Kidney (tissue), 13 donors: ENCODE measurements at regions not wholly inside any gene's neighbourhood (a gene's known extent, or its start where the extent isn't known, plus 50 kb on each side); places are given as distances from the start of the nearest gene placed in this dataset.

ENCODE experiments used
- DNase-seq, 5 donors: peaks; one replicate each; pipeline ENCODE4 v3.0.0-alpha.2; 2013 to 2020
- FAIRE-seq: peaks from 2 replicates; lab custom pipeline; 2012; peaks lifted over from hg19 to GRCh38; lab: Jason Lieb, UNC
- H3K27ac ChIP-seq, 2 donors: one replicate each; pipeline ENCODE4 v1.7.0; 2013; ENCODE audit warnings: low read depth in 2 of 2, low read length in 2 of 2, inconsistent platforms in 1 of 2
- H3K27me3 ChIP-seq: one replicate; pipeline ENCODE4 v1.7.1; 2013; ENCODE audit warnings: low read length, inconsistent platforms; ENCODE audit not compliant: control insufficient read depth, insufficient read depth
- H3K36me3 ChIP-seq, 3 donors: one replicate each; pipeline versions ENCODE4 v1.7.0 to v1.7.1; 2013; ENCODE audit warnings: low read length in 3 of 3, control low read depth in 1 of 3, inconsistent platforms in 1 of 3; ENCODE audit not compliant: insufficient read depth in 3 of 3, control insufficient read depth in 2 of 3
- H3K4me1 ChIP-seq, 3 donors: one replicate each; pipeline versions ENCODE4 v1.7.0 to v1.7.1; 2013; ENCODE audit warnings: low read length in 3 of 3, inconsistent platforms in 1 of 3, low read depth in 1 of 3; ENCODE audit not compliant: control insufficient read depth in 2 of 3, insufficient read depth in 2 of 3
- H3K4me3 ChIP-seq, 3 donors: one replicate each; pipeline versions ENCODE4 v1.7.0 to v1.8.1; 2013; ENCODE audit warnings: low read length in 3 of 3, control low read depth in 1 of 3, inconsistent platforms in 1 of 3
- H3K9ac ChIP-seq, 3 donors: one replicate each; pipeline versions ENCODE4 v1.7.0 to v1.7.1; 2013; ENCODE audit warnings: low read length in 3 of 3, control low read depth in 1 of 3, inconsistent platforms in 1 of 3
- H3K9me3 ChIP-seq, 3 donors: one replicate each; pipeline versions ENCODE4 v1.7.0 to v1.7.1; 2013; ENCODE audit warnings: low read length in 3 of 3, control low read depth in 1 of 3, inconsistent platforms in 1 of 3; ENCODE audit not compliant: control insufficient read depth in 2 of 3, insufficient read depth in 1 of 3
- intact Hi-C: fragments of 100-400 bp; cut with DNase I; formaldehyde crosslinking; loops from one replicate; pipeline ENCODE4 v1.11.1; 2022
- TF ChIP-seq, protein P1 (sequence below): IDR thresholded peaks from 3 replicates; pipeline ENCODE4 v1.5.1; 2012; ENCODE audit warnings: mild to moderate bottlenecking, moderate library complexity, borderline replicate concordance; ENCODE audit not compliant: insufficient read depth; ENCODE audit errors: extremely low read depth
- donor health status: control.
- donor health status: control.
- donor health status: control.
- donor health status: control.
- donor health status: control.
- donor health status: DM: yes; HTN: yes; CAD: no.
- donor health status: Normal renal cell carcinoma (clear cell type).

DNA sequence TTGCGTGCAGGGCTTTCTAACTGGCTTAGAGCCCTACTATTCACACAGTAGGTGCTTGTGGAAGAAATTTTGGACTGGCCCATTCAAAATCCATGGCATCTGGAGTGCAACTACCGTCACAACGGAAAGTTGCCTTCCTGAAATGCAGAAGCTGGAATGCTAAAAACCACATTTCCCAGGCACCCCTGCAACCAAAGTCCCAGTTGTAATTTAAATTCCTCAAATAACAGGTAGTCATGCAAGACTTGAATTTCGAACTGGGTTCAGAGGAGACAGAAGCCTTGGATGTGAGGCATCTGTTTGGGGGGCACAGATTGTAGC, 186.7 kb downstream of the TOMM20 start:
- Histone ChIP-seq H3K9me3 (no peaks in the 10 kb centered on the region), H3K27me3 (no peaks in the 10 kb centered on the region), H3K4me3 (no peak overlapping the region), H3K36me3 (no peaks in the 10 kb centered on the region), H3K4me1 (peaks cover 0 to 2% (median 0%) of the 10 kb centered on the region in 3 donors), H3K9ac (no peak overlapping the region), H3K27ac (no peak overlapping the region)
- DNase-seq (peak in 2 of 5 donors; percentile 56 to 63), FAIRE-seq (no peak)
- intact Hi-C loops: no loop called here
- TF ChIP-seq, protein P1, sequence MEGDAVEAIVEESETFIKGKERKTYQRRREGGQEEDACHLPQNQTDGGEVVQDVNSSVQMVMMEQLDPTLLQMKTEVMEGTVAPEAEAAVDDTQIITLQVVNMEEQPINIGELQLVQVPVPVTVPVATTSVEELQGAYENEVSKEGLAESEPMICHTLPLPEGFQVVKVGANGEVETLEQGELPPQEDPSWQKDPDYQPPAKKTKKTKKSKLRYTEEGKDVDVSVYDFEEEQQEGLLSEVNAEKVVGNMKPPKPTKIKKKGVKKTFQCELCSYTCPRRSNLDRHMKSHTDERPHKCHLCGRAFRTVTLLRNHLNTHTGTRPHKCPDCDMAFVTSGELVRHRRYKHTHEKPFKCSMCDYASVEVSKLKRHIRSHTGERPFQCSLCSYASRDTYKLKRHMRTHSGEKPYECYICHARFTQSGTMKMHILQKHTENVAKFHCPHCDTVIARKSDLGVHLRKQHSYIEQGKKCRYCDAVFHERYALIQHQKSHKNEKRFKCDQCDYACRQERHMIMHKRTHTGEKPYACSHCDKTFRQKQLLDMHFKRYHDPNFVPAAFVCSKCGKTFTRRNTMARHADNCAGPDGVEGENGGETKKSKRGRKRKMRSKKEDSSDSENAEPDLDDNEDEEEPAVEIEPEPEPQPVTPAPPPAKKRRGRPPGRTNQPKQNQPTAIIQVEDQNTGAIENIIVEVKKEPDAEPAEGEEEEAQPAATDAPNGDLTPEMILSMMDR: no peak

DNA sequence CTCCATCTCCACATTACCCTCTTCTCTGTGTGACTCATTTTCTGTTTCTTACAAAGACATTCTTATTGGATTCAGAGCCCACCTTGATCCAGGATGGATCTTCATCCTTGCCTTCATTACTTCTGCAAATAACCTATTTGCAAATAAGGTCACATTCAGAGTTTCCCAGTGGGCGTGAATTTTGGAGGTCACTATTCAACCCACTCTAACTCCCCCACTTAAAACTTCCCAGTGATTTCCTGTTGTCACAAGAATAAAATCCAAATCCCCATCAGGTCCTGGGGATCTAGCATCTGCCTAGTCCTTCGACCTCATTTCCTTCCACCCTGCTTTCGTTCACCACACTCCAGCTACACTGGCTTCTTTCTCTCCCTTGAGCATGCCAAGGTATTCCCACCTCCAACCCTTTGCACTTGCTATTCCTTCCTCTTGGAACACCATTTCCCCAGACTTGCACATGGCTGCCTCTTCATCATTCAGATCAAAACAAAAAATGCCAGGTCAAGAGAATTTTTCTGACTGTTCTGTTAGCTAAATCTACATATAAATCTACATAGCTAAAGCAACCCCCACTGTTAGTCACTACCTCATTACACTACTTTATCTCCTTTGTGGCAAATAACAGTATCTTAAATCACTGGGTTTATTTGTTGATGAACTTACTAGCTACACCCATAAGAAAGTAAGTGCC, 187.2 kb downstream of the TOMM20 start:
- Histone ChIP-seq H3K9me3 (no peaks in the 10 kb centered on the region), H3K36me3 (no peaks in the 10 kb centered on the region), H3K27me3 (no peaks in the 10 kb centered on the region), H3K4me1 (peaks cover 0 to 2% (median 0%) of the 10 kb centered on the region in 3 donors), H3K9ac (no peak overlapping the region), H3K27ac (no peak overlapping the region), H3K4me3 (no peak overlapping the region)
- TF ChIP-seq, protein P1: no peak
- intact Hi-C loops: no loop called here
- FAIRE-seq (no peak), DNase-seq (no peak)

DNA sequence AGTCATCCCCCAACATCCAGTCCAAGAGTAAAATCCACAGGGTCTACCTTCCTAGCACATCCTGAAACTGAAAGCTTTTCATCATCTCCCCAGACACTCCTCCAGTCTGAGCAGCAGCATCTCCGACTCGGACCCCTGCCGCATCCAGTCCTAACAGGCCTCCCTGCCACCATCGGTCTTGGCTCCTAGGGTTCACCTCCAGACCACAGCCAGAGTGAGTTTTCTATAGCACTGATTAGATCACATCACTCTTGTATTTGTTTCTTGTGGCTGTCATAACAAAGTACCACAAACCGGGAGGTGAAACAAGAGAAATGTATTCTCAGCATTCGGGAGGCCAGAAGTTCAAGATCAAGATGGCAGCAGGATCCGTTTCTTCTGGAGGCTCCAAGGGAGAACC, 187.8 kb downstream of the TOMM20 start:
- DNase-seq (no peak), FAIRE-seq (no peak)
- H3K27ac ChIP-seq: no peak overlapping the region
- no peaks in the 10 kb centered on the region for H3K9me3 ChIP-seq
- no peak overlapping the region for H3K9ac ChIP-seq
- no peaks in the 10 kb centered on the region for H3K27me3 ChIP-seq
- H3K4me3 ChIP-seq: no peak overlapping the region
- no peaks in the 10 kb centered on the region for H3K36me3 ChIP-seq
- intact Hi-C loops: no loop called here
- H3K4me1 ChIP-seq: peaks cover 0 to 2% (median 0%) of the 10 kb centered on the region in 3 donors
- TF ChIP-seq, protein P1: no peak

DNA sequence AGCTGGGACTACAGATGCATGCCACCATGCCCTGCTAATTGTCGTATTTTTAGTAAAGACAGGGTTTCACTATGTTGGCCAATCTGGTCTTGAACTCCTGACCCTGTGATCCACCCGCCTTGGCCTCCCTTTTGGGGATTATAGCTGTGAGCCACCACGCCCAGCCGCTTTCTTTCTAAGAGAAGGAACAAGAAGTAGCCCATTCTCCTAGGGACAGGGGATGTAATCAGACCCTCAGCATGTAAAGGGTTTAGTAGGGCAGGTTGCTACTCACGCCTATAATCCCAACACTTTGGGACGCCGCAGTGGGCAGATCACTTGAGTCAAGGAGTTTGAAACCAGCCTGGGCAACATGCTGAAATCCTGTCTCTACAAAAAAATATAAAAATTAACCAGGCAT, 189.7 kb downstream of the TOMM20 start:
- Histone ChIP-seq H3K9me3 (no peaks in the 10 kb centered on the region), H3K4me3 (no peak overlapping the region), H3K9ac (no peak overlapping the region), H3K27ac (no peak overlapping the region), H3K36me3 (no peaks in the 10 kb centered on the region), H3K4me1 (no peaks in the 10 kb centered on the region), H3K27me3 (no peaks in the 10 kb centered on the region)
- no peak for DNase-seq
- intact Hi-C loops: no loop called here
- FAIRE-seq: no peak
- TF ChIP-seq, protein P1: no peak
